ENCODE measurements at regions not wholly inside any gene's neighbourhood (a gene's known extent, or its start where the extent isn't known, plus 50 kb on each side); places are given as distances from the start of the nearest gene placed in this dataset.

DNA sequence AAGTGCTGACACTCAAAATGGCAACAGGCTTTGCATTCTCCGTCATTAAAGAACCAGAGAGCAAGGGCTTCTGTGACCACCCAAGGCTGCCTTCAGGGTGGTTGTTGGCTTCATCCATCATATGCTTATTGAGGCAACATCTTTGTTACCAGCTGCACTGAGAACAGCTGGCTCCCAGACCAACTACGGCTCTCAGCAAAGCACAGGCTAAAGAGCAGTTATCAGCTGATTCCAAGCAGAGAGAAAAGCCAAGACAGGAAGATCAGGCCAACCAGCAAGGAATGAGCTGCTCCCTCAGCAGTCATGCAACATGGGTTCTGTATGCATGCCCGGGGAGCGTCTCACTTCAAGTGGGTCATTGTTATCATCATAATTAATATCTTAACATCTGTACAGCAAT, 358.9 kb downstream of the ACTL7B start:
- Mint-ChIP-seq H3K4me3 (ENCODE audit: low read depth) (no peak overlapping the region), H3K36me3 (ENCODE audit: insufficient read depth) (peaks cover 4% of the 10 kb centered on the region), H3K4me1 (ENCODE audit: low read depth) (no peaks in the 10 kb centered on the region), H3K9me3 (ENCODE audit: low read depth) (peaks cover 16% of the 10 kb centered on the region), H3K27me3 (peaks cover 18% of the 10 kb centered on the region), H3K27ac (no peak overlapping the region)
- DNase-seq (ENCODE audit: low spot score, unreplicated experiment), result no peak
- TF ChIP-seq, protein P1, sequence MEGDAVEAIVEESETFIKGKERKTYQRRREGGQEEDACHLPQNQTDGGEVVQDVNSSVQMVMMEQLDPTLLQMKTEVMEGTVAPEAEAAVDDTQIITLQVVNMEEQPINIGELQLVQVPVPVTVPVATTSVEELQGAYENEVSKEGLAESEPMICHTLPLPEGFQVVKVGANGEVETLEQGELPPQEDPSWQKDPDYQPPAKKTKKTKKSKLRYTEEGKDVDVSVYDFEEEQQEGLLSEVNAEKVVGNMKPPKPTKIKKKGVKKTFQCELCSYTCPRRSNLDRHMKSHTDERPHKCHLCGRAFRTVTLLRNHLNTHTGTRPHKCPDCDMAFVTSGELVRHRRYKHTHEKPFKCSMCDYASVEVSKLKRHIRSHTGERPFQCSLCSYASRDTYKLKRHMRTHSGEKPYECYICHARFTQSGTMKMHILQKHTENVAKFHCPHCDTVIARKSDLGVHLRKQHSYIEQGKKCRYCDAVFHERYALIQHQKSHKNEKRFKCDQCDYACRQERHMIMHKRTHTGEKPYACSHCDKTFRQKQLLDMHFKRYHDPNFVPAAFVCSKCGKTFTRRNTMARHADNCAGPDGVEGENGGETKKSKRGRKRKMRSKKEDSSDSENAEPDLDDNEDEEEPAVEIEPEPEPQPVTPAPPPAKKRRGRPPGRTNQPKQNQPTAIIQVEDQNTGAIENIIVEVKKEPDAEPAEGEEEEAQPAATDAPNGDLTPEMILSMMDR (IDR thresholded peaks at IDR 0.05; ENCODE audit: unreplicated experiment), result no peak

DNA sequence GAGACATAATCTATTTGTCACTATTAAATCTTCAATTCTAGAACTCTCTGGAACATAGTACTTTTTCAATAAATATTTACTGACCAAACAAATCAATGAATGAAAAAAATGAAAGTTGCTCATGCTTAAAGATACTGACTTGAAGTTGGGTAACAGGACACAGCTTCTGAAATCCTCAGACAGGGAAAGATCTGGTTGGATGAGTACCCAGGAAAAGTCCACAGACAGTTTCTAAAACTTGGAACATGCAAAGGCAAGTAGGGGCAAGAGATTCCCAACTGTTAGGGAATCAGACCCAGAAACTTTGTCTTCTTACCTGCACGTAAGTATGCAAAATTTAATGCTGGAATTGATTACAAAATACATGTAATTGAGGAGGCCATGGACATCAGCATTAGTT, 366.2 kb downstream of the ACTL7B start:
- Mint-ChIP-seq H3K9me3 (ENCODE audit: low read depth) (no peaks in the 10 kb centered on the region), H3K27ac (no peak overlapping the region)
- TF ChIP-seq, protein P1 (IDR thresholded peaks at IDR 0.05; ENCODE audit: unreplicated experiment), result no peak

DNA sequence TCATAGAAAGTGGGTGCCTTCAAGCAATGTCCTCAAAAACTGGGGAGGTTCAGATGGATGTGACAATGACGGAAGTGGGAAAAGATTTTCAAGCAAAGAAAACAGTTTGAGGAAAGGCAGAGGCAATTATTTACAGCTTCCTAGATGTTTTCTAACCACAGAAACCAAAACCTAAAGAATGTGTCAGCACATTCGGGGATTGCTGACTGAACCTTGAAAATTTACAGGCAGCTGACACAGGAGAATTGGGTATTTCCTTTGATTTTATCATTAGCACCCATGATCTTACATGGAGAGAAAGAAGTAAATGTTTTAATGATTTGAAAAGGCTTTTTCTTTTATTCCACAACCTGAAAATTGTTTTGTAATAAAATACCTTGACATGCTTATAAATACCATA, 369.0 kb downstream of the ACTL7B start:
- TF ChIP-seq, protein P1 (IDR thresholded peaks at IDR 0.05; ENCODE audit: unreplicated experiment), result no peak
- Mint-ChIP-seq H3K9me3 (ENCODE audit: low read depth) (no peaks in the 10 kb centered on the region), H3K27ac (no peak overlapping the region), H3K4me3 (ENCODE audit: low read depth) (no peak overlapping the region), H3K36me3 (ENCODE audit: insufficient read depth) (no peaks in the 10 kb centered on the region), H3K27me3 (peaks cover 47% of the 10 kb centered on the region), H3K4me1 (ENCODE audit: low read depth) (no peaks in the 10 kb centered on the region)
- DNase-seq (ENCODE audit: low spot score, unreplicated experiment), result no peak

More for the DNA sequence above, 366.2 kb downstream of the ACTL7B start:
- no peaks in the 10 kb centered on the region for H3K36me3 Mint-ChIP-seq (ENCODE audit: insufficient read depth)
- no peaks in the 10 kb centered on the region for H3K4me1 Mint-ChIP-seq (ENCODE audit: low read depth)
- no peak overlapping the region for H3K4me3 Mint-ChIP-seq (ENCODE audit: low read depth)
- peaks cover 38% of the 10 kb centered on the region for H3K27me3 Mint-ChIP-seq
- no peak for DNase-seq (ENCODE audit: low spot score, unreplicated experiment)

DNA sequence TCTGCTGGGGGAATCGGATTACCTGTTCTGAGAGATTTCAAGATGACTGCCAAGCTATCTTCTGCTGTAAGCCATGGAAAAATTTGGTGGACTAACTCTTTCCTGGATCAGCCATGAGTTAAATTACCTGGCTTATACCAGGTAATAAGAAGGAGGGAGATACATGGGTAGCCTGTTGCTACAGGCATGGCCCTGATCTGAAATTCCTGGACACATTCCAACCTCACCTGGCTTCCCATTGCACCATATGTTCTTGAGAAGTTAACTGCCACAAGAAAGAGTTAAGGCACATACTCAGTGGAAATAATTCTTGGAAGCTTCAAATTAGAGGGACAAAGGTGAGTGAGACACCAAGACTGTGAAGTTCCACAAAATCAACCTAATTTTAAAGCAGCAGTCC, 371.3 kb downstream of the ACTL7B start:
- DNase-seq (ENCODE audit: low spot score, unreplicated experiment), result no peak
- H3K36me3 Mint-ChIP-seq (ENCODE audit: insufficient read depth), result no peaks in the 10 kb centered on the region
- no peak overlapping the region for H3K27ac Mint-ChIP-seq
- peaks cover 38% of the 10 kb centered on the region for H3K27me3 Mint-ChIP-seq
- no peaks in the 10 kb centered on the region for H3K4me1 Mint-ChIP-seq (ENCODE audit: low read depth)
- TF ChIP-seq, protein P1 (IDR thresholded peaks at IDR 0.05; ENCODE audit: unreplicated experiment), result no peak
- H3K9me3 Mint-ChIP-seq (ENCODE audit: low read depth), result no peaks in the 10 kb centered on the region
- H3K4me3 Mint-ChIP-seq (ENCODE audit: low read depth), result no peak overlapping the region

DNA sequence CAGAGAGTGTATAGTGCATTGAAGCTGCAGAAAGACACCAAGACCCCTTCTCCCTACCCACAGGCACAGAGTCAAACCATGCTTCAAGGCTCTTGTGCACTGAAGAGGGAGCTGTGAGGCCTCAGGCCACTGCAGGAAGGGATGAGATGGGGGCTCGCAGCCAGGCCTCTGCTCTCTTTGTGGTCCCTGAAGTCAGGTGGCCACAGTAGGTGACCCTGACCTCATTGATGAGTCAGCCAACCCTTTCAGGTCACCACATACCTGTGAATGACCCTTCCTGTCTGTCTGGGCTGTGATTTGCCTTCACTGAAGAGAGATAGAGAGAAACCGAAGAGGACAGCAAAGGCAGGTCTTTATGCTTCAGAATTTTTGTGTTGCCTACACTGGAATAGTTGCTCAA, 372.1 kb downstream of the ACTL7B start:
- Mint-ChIP-seq H3K4me3 (ENCODE audit: low read depth) (no peak overlapping the region), H3K4me1 (ENCODE audit: low read depth) (no peaks in the 10 kb centered on the region), H3K36me3 (ENCODE audit: insufficient read depth) (no peaks in the 10 kb centered on the region), H3K27me3 (peaks cover 30% of the 10 kb centered on the region), H3K9me3 (ENCODE audit: low read depth) (no peaks in the 10 kb centered on the region), H3K27ac (no peak overlapping the region)
- no peak for DNase-seq (ENCODE audit: low spot score, unreplicated experiment)
- TF ChIP-seq, protein P1 (IDR thresholded peaks at IDR 0.05; ENCODE audit: unreplicated experiment), result no peak
